Hepatocyte (in vitro differentiated cells): ENCODE measurements at regions not wholly inside any gene's neighbourhood (a gene's known extent, or its start where the extent isn't known, plus 50 kb on each side); places are given as distances from the start of the nearest gene placed in this dataset.

Experiments
- DNase-seq: peaks from one replicate; pipeline ENCODE4 v3.0.0-alpha.2; 2016; ENCODE audit warnings: low spot score
- H2AFZ ChIP-seq: fragments of 200-600 bp; sonication (generic); 2 replicates; pipeline ENCODE4 v1.6.0; 2016; ENCODE audit warnings: antibody characterized with exemption, mild to moderate bottlenecking
- H3K27ac ChIP-seq: fragments of 200-600 bp; sonication (generic); 2 replicates; pipeline ENCODE4 v1.5.1; 2016; ENCODE audit warnings: mild to moderate bottlenecking
- H3K27me3 ChIP-seq: fragments of 200-600 bp; sonication (generic); 2 replicates; pipeline ENCODE4 v1.6.1; 2016
- H3K36me3 ChIP-seq: fragments of 200-600 bp; sonication (generic); replicated peaks from 2 replicates; pipeline ENCODE4 v1.5.1; 2016; ENCODE audit warnings: low read depth; ENCODE audit not compliant: insufficient read depth
- H3K4me1 ChIP-seq: fragments of 200-600 bp; sonication (generic); 2 replicates; pipeline ENCODE4 v1.5.1; 2016; ENCODE audit warnings: mild to moderate bottlenecking, moderate library complexity; ENCODE audit not compliant: insufficient read depth
- H3K4me2 ChIP-seq: fragments of 200-600 bp; sonication (generic); 2 replicates; pipeline ENCODE4 v1.6.0; 2016
- H3K4me3 ChIP-seq: fragments of 200-600 bp; sonication (generic); 2 replicates; pipeline ENCODE4 v1.5.1; 2016; ENCODE audit warnings: mild to moderate bottlenecking
- H3K79me2 ChIP-seq: fragments of 200-600 bp; sonication (generic); 2 replicates; pipeline ENCODE4 v1.6.0; 2017; ENCODE audit warnings: mild to moderate bottlenecking
- H3K9me2 ChIP-seq: fragments of 200-600 bp; sonication (generic); replicated peaks from 2 replicates; pipeline ENCODE4 v1.6.0; 2017; ENCODE audit warnings: mild to moderate bottlenecking; ENCODE audit not compliant: insufficient read depth
- H3K9me3 ChIP-seq: fragments of 200-600 bp; sonication (generic); 2 replicates; pipeline ENCODE4 v1.5.1; 2016; ENCODE audit warnings: low read depth, mild to moderate bottlenecking
- H4K20me1 ChIP-seq: fragments of 200-600 bp; sonication (generic); 2 replicates; pipeline ENCODE4 v1.6.0; 2016; ENCODE audit warnings: mild to moderate bottlenecking; ENCODE audit not compliant: insufficient read depth, poor library complexity, severe bottlenecking
- CTCF ChIP-seq: fragments of 200-600 bp; sonication (generic); IDR thresholded peaks from 2 replicates; pipeline ENCODE4 v1.5.1; 2016; ENCODE audit warnings: antibody characterized with exemption, mild to moderate bottlenecking; ENCODE audit not compliant: poor library complexity
- EZH2 ChIP-seq: fragments of 200-600 bp; sonication (generic); IDR thresholded peaks from 2 replicates; pipeline ENCODE4 v1.6.1; 2016; ENCODE audit warnings: antibody characterized with exemption, mild to moderate bottlenecking, borderline replicate concordance
- EZH2phosphoT487 ChIP-seq: fragments of 200-600 bp; sonication (generic); IDR thresholded peaks from one replicate; pipeline ENCODE4 v1.6.1; 2018; ENCODE audit warnings: antibody characterized with exemption, mild to moderate bottlenecking, low read depth, moderate library complexity; ENCODE audit not compliant: unreplicated experiment, severe bottlenecking
- WGBS: methylation state at CpG from one replicate; pipeline ENCODE4 v1.1.6; 2016; ENCODE audit warnings: low lambda C conversion rate; ENCODE audit errors: missing lambda C conversion rate; 5-methylcytosine and 5-hydroxymethylcytosine counted together

DNA sequence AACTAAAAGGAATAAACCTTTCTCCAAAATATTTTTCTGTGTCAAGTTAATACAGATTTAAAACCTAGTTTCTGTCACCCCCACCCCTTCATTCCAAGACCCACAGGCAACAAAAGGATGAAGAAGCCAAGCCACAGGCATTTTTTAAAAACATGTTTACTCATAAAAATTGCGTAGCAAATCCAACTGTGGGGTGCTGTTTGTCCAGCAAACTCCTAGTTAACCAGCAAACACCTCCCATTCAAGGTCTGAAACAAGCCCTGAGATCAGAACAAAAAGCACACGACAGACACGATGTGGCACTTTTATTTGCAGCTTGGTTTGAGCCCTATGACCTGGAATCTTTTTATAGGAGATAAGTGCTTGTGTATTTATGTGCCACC, 149.9 kb upstream of the CAMK1G start:
- no peak overlapping the region for H3K4me2 ChIP-seq
- no peaks in the 10 kb centered on the region for H3K79me2 ChIP-seq
- no peak overlapping the region for H3K4me3 ChIP-seq
- no peak for DNase-seq
- no peaks in the 10 kb centered on the region for H3K9me2 ChIP-seq
- H3K36me3 ChIP-seq, result no peaks in the 10 kb centered on the region
- H3K27ac ChIP-seq, result peak overlapping the region; percentile 23
- no peaks in the 10 kb centered on the region for H3K27me3 ChIP-seq
- H3K4me1 ChIP-seq, result peaks cover 17% of the 10 kb centered on the region
- no peaks in the 10 kb centered on the region for H3K9me3 ChIP-seq
- no peak for TF ChIP-seq EZH2phosphoT487
- no peak for TF ChIP-seq EZH2
- TF ChIP-seq CTCF, result no peak
- no peak overlapping the region for H2AFZ ChIP-seq
- 38% methylated on average over 3 of the region's 3 CpGs for WGBS
- no peaks in the 10 kb centered on the region for H4K20me1 ChIP-seq

DNA sequence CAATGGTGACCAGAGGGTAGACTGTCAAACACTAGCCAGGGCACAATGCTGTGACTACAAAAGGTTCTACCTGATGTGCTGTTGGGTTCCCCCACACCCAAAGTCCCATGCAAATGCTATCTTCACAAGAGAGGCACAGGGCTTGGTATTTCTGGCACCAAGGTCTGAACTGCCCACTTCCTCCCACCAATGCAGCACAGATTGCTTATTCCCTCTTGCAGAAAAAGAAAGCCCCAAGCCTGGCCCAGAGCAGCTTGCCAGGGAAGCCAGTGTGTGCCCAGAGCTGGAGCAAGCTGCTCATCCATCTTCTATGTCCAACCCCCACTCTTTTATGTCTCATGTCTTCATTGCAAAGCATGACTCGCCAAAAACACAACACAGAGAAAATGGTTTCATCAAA, 149.4 kb upstream of the CAMK1G start:
- no peak overlapping the region for H2AFZ ChIP-seq
- no peak for DNase-seq
- TF ChIP-seq CTCF (no peak), EZH2phosphoT487 (no peak), EZH2 (no peak)
- H3K4me3 ChIP-seq, result no peak overlapping the region
- no peaks in the 10 kb centered on the region for H4K20me1 ChIP-seq
- no peaks in the 10 kb centered on the region for H3K36me3 ChIP-seq
- no peaks in the 10 kb centered on the region for H3K9me3 ChIP-seq
- H3K4me2 ChIP-seq, result no peak overlapping the region
- peaks cover 17% of the 10 kb centered on the region for H3K4me1 ChIP-seq
- H3K79me2 ChIP-seq, result no peaks in the 10 kb centered on the region
- peak overlapping the region; percentile 23 for H3K27ac ChIP-seq
- no peaks in the 10 kb centered on the region for H3K27me3 ChIP-seq
- no peaks in the 10 kb centered on the region for H3K9me2 ChIP-seq
- WGBS, result 79% methylated on average over 1 of the region's 1 CpG

GRCh38 chr1:209434631-209435217, 148.8 kb upstream of the CAMK1G start:
- Histone ChIP-seq H3K36me3 (no peaks in the 10 kb centered on the region), H3K27ac (no peak overlapping the region), H2AFZ (no peak overlapping the region), H3K9me3 (no peaks in the 10 kb centered on the region), H4K20me1 (no peaks in the 10 kb centered on the region), H3K4me2 (no peak overlapping the region), H3K4me1 (peaks cover 17% of the 10 kb centered on the region), H3K79me2 (no peaks in the 10 kb centered on the region), H3K4me3 (no peak overlapping the region), H3K27me3 (no peaks in the 10 kb centered on the region), H3K9me2 (no peaks in the 10 kb centered on the region)
- 77% methylated on average over 7 of the region's 7 CpGs for WGBS
- TF ChIP-seq CTCF (no peak), EZH2phosphoT487 (no peak), EZH2 (no peak)
- DNase-seq, result no peak
